Caki2 (cell line): ENCODE measurements at regions not wholly inside any gene's neighbourhood (a gene's known extent, or its start where the extent isn't known, plus 50 kb on each side); places are given as distances from the start of the nearest gene placed in this dataset.

Source experiments
- DNase-seq: peaks from one replicate; pipeline ENCODE4 v3.0.0-alpha.2; 2015; ENCODE audit warnings: low read depth
- in situ Hi-C: cut with HindIII; loops from 2 replicates; pipeline ENCODE4 v1.10.0; 2016; ENCODE audit warnings: low sequenced_read_pairs, low pct_unique_long_range_greater_than_20kb, mixed read lengths

GRCh38 chr6:113491376-113491775 is 365.8 kb upstream of the MARCKS start:
- in situ Hi-C loops = no loop called here
- no peak for DNase-seq

- DNase-seq = no peak
- in situ Hi-C loops = no loop called here
Observed at GRCh38 chr6:113493991-113494390, 363.2 kb upstream of the MARCKS start.

- DNase-seq = no peak
- in situ Hi-C loops = no loop called here
Observed at GRCh38 chr6:113495521-113495920, 361.6 kb upstream of the MARCKS start.

GRCh38 chr6:113496166-113496565 is 361.0 kb upstream of the MARCKS start:
- in situ Hi-C loops = no loop called here
- no peak for DNase-seq

GRCh38 chr6:113500221-113500620 is 356.9 kb upstream of the MARCKS start:
- no peak for DNase-seq
- in situ Hi-C loops = no loop called here

- no peak for DNase-seq
- in situ Hi-C loops = no loop called here
Observed at GRCh38 chr6:113505084-113505699, 352.0 kb upstream of the MARCKS start.

- in situ Hi-C loops = no loop called here
- DNase-seq = no peak
Observed at GRCh38 chr6:113508249-113508648, 348.9 kb upstream of the MARCKS start.

- no peak for DNase-seq
- in situ Hi-C loops = no loop called here
Observed at GRCh38 chr6:113511100-113511499, 346.0 kb upstream of the MARCKS start.

GRCh38 chr6:113512576-113512975 is 344.6 kb upstream of the MARCKS start:
- in situ Hi-C loops = no loop called here
- no peak for DNase-seq

GRCh38 chr6:113513086-113513485 is 344.1 kb upstream of the MARCKS start:
- in situ Hi-C loops = no loop called here
- DNase-seq = no peak

GRCh38 chr6:113522376-113522775 is 334.8 kb upstream of the MARCKS start:
- no peak for DNase-seq
- in situ Hi-C loops = no loop called here

- in situ Hi-C loops = no loop called here
- DNase-seq = no peak
Observed at GRCh38 chr6:113524826-113525225, 332.3 kb upstream of the MARCKS start.

- in situ Hi-C loops = no loop called here
- DNase-seq = no peak
Observed at GRCh38 chr6:113526553-113526952, 330.6 kb upstream of the MARCKS start.

GRCh38 chr6:113526995-113527394 is 330.1 kb upstream of the MARCKS start:
- in situ Hi-C loops = no loop called here
- no peak for DNase-seq

GRCh38 chr6:113528111-113528510 is 329.0 kb upstream of the MARCKS start:
- in situ Hi-C loops = no loop called here
- DNase-seq = no peak

- no peak for DNase-seq
Observed at GRCh38 chr6:113529196-113529595, 327.9 kb upstream of the MARCKS start.

GRCh38 chr6:113529879-113530278 is 327.3 kb upstream of the MARCKS start:
- in situ Hi-C loops = no loop called here

More at GRCh38 chr6:113529196-113529595, 327.9 kb upstream of the MARCKS start:
- in situ Hi-C loops = no loop called here

GRCh38 chr6:113530769-113531168 is 326.4 kb upstream of the MARCKS start:
- no peak for DNase-seq
- in situ Hi-C loops = no loop called here

More at GRCh38 chr6:113529879-113530278, 327.3 kb upstream of the MARCKS start:
- no peak for DNase-seq

- in situ Hi-C loops = no loop called here
Observed at GRCh38 chr6:113539202-113539601, 317.9 kb upstream of the MARCKS start.

GRCh38 chr6:113539623-113540022 is 317.5 kb upstream of the MARCKS start:
- no peak for DNase-seq
- in situ Hi-C loops = no loop called here

More at GRCh38 chr6:113539202-113539601, 317.9 kb upstream of the MARCKS start:
- no peak for DNase-seq
